ENCODE measurements at regions not wholly inside any gene's neighbourhood (a gene's known extent, or its start where the extent isn't known, plus 50 kb on each side); places are given as distances from the start of the nearest gene placed in this dataset.
"Not testable (repeated sequence)": the region's sequence is repeated elsewhere in the genome, so short reads cannot be mapped to it uniquely, and the experiment has no call there.

DNA sequence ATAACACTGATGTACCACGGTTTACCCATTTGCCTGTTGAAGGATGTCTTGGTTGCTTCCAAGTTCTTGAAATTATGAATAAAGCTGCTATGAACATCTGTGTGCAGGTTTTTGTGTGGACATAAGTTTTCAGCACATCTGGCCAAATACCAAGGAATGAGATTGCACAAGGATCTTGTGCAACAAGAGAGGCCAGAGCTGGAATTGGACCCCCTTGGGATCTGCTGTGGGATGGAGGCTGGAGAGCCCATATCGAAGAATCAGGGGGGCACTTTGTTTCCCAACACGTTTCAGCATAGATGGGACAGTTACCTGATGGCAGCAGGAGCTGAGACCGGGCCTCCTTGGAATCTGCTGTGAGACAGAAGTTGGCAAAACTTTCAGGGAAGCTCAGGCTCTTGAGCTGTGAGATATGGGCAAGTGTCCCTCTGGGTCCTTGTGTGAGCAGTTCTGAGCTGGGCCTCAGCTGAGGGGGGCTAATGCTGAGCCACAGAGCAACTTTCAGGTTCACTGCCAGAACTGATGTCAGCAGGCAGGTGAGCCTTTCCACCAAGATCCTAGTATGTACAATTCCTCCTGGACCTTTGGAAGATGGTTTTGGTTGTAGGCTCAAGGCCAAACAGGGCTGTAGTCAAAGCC, 115.2 kb upstream of the RAB18 start:
- DNase-seq: no peak

DNA sequence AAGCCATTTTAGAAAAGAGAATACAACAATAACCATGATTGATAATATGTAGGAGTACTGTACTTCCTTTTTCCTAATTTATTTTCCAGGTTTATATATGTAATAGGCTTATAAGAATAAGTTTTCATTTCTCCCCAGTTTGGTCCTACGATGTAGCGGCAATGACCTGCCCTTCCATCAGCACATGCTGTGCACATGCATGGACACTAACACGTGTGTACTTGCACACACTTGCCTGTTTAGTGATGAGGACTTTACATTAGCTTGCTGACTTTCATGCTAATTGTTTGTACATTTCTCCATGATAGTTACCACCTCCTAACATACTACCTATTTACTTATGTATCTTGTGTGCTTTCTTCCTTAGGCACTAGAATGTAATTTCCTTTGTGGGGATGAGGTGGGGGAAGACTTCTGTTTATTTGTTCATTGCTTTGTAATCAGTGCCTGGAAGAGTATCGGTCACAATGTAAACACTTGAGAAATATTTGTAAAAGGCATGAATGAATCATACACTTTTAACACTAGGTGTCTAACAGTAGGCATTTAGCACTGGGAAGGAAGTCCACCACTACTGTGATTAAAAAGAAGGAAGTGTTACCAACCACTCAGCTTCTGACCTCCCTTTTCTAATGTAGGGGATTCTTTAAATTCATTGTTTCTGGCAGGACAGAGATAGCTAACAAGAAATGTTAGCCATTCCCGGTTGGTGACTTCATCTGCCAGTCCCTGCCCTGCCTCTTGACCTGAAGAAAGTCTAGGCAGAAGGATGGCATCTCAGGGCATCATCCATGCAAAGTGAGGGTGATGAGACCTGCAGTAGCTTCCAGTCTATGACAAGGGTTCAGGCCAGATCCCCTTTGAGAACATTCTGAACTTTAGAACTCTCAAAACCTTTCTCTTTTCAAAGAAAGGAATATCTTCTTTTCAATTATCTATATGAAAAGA, 120.2 kb upstream of the RAB18 start:
- no peak for DNase-seq

DNA sequence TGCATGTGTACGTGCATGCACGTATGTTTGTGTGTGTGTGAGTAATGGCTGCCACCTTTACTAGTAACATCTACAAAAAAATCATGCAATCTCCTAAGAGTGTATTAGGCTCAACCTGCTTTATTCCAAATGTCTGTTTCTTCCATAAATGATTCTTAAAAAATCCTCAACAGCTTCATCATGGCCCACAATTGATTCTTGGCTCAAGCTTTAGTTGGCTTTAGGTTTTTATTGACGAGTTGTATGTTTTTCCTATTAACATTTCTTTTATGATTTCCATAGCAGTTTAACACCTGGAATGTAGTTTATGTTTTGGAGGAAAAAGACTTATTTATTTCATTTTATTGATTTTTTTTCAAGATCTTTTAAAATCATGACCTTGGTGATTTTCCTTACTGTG, 121.9 kb upstream of the RAB18 start:
- no peak for DNase-seq

DNA sequence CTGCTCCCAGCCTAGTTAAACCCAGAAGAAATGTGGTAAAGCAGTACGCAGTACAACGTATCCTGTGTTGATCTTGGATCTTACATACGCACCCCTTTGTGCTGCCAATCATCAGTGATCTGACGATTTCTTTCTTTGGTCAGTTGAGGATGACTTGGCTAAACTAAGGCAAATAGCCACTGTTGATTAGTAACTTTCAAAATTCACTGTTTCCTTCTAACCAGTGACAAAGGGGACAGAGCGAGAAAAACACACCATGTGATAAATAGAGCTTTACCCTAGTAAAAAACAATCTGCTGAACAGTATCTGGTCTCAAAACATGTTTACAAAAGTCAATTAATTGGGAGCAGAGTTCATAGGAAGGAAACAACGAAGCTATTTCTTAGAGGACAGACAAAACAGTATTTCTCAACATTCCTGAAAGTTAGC, 123.2 kb upstream of the RAB18 start:
- DNase-seq: no peak

DNA sequence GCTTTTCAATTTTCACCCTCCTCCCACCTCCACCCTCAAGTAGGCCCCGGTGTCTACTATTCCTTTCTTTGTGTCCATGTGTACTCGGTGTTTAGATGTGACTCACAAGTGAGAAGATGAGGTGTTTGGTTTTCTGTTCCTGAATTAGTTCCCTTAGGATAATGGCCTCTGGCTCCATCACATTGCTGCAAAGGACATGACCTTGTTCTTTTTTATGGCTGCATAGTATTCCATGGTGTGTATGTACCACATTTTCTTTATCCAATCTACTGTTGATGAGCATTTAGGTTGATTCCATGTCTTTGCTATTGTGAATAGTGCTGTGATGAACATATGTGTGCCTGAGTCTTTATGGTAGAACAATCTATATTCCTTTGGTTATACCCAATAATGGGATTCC, 125.1 kb upstream of the RAB18 start:
- DNase-seq: not testable (repeated sequence)

DNA sequence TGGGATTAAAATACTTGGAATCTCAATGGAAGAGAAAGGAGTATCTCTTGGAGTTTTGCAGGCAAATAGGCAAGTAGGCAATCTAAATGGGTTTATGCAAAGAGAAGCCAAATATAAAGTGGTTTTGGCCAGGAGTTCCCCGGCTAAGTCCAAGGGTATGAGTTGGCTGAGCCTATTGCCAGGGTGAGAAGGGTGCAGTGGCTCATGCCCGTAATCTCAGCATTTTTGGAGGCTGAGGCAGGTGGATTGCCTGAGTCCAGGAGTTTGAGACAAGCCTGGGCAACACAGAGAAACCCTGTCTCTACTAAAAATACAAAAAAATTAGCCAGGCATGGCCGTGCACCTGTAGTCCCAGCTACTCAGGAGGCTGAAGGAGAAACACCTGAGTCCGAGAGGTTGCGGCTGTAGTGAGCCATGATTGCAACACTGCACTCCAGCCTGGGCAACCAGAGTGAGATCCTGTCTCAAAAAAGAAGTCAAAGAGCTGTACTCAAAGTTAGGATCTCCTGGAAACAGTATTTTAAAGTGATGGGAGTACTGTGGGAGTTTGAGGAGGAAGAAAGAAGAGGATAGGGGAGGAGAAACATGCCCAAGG, 130.4 kb upstream of the RAB18 start:
- DNase-seq: no peak

DNA sequence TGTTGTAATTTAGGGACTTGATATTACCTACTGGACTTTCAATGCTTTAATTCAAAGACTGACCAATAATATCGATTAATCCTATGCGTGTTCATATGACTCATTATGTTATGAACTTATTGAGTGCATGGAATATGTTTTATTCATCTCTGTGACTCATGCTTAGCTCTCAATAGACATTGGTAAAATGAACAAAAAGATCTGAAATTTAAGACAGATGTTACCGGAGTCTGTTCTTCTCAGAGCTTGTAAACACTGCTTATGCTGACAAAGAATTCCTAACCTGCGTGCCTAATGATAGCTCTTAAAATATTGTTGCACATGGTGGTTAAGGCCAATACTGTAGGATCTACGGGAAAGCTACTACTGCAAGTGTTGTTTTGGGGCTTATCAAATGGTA, 131.5 kb upstream of the ACBD5 start:
- no peak for DNase-seq

DNA sequence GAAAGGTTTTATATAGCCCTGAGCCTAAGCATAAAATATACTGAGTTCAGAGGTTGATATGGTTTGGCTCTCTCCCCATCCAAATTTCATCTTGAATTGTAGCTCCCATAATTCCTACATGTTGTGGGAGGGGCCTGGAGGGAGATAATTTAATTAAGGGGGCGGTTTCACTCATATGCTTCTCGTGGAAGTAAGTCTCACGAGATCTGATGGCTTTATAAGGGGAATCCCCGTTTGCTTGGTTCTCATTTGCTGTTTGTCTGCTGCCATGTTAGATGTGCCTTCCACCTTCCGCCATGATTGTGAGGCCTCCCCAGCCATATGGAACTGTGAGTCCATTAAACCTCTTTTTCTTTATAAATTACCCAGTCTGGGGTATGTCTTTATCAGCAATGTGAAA, 130.8 kb upstream of the ACBD5 start:
- not testable (repeated sequence) for DNase-seq

DNA sequence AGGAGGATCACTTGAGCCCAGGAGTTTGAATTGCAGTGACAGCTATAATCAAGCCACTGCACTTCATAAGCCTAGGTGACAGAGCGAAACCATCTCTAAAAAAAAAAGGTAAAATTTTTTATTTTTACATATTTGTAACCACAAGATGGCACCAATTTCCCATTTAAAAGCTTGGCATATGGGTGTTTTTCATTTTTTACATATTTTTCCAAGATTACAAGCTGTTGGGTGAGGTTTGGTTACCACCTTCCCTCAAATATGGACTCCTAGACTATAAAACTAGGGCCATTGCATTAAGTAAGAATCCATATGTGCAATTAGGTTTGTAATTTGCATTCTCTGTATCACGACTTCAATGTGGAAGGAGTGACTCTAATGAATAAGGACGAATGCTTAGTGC, 129.3 kb upstream of the ACBD5 start:
- DNase-seq: no peak

DNA sequence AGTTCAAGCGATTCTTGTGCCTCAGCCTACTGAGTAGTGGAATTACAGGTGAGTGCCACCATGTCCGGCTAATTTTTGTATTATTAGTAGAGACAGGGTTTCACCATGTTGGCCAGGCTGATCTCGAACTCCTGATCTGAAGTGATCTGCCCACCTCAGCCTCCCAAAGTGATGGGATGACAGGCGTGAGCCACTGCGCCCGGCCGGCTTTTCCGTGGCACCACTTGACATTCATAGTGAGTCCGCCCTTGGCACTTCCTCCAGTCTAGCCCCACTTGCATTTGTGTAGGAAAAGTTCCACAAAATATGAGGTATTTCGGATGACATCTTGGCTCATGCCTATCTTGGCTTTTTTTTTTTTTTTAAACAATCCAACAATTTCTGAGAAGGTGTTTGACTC, 128.1 kb upstream of the ACBD5 start:
- DNase-seq: no peak

DNA sequence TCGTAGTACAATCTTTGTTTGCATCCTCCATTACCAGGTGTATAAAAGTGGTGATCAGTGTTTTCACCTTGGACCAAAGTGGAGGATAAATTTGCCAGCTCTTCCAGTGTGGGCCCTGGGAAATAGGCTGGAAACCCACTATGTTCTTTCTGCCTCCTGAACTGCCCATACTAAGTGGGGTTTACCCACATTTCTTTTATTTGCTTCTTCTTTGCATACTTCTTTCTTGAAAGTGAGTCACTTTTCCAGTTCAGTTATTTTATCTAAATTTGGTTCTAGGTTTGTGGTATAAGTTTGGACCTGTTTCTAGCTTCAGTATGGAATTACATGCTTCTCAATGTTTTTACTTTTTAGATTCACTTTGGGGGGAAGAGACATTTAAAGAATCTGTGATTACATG, 126.2 kb upstream of the ACBD5 start:
- DNase-seq: no peak

DNA sequence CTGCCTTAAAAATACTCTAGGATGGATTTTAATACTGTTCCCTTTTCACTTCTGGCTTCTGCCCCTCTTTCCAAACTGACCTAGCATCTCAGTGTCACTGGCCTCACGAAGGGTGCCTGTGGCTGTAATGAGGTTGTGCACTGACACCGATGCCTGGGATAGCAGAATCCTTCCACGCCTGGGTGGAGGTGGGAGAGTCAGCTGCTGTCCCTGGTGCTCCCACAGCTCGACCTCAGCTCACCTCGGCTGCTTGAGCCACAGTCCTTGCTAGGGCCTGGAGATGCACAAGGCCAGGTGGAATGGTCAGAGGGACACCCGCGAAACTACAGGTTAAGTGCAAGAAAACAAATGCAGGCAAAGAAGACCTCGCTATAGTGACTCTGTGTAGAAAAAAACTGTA, 123.4 kb upstream of the ACBD5 start:
- DNase-seq: no peak

DNA sequence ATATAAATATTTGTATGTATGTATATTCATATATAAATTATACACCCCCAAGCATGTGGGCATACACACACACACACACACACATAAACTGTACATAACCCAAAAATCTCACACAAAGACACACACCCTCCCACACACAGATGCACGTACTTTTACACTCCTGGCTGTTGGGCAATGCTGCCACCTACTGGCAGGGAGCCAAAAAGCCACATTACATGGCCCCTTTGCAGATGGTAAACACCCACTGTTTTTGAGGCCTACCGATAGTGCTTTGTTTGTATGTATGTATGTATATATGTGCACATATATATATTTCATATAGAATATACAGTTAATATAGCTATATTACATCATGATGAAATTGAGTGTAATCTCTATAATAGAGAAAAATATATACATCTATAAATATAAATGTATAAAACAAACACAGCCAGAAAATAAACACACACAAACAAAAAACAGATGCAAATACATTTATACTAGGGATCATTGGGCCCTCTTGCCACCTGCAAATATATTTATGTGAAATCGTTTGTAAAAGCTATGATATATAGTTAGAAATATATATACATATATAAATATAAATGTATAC, 120.1 kb upstream of the ACBD5 start:
- peak; percentile 51 for DNase-seq

DNA sequence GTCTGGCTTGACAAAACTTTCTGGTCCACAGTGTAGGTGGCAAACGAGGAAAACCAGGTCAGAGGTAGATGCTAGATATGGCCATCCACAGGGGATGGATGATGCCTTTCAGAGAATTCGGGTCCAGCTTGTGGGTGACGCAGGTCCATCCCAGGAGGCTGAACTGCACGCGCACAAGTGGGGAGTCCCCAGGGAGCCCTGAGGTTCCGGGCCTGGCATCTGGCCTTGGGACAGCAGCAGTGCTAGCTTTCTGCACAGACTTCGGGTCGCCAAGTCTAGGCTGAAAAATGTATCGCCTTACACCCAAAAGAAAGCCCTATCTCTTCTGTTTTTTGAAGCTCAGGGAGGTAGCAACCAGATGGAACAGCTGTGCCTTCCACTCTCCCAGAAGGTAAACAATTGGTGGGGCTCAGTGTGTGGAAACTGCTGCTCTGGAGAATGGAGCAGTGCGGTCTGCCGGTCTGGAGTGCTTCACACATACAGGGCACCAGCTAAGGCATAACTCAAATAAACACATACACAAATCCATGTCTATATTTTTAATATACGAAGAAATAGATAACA, 119.3 kb upstream of the ACBD5 start:
- DNase-seq: no peak

DNA sequence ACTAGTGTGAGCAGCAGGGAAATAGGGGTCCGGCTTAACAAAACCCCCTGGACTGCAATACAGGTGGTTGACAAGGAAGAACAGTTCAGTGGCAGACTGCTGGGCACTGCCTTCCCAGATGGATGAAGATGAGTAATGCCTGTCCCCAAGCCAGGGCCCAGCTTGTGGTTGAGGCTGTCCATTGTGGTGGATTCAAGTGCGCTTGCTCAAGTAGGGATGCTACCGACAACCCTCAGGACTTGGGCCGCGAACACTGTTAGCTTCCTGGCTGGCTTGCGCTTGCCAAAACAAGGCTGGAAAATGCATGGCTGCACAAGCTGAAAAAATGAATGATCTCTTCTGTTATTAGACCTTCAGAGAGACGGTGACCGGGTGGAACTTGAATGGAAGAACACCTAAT, 116.1 kb upstream of the ACBD5 start:
- no peak for DNase-seq

DNA sequence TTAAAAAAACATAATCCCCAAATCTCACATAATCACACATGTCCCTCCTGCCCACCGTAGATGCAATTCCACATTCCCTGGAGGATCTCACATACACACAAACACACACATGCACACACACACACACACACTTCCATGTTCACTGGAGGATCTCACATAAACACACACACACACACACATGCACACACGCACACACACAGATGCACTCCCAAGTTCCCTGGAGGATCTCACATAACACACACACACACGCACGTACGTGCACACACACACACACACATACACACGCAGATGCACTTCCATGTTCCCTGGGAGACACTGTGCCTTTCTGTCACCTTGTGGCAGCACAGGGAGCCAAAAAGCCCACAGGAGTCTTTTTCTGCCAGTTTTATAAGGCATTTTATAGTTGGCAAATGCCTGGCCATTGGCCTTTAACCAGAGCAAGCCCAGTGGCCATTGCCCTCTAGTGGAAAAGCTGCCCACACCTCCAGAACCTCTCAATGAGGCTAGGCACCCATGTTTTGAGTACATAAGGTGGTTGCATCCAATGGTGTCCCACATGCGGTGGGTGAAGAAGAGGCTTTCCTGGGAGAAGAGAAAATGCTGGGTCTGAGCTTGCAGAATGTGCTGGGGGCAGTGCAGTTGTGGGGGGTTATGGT, 115.4 kb upstream of the ACBD5 start:
- DNase-seq: no peak

DNA sequence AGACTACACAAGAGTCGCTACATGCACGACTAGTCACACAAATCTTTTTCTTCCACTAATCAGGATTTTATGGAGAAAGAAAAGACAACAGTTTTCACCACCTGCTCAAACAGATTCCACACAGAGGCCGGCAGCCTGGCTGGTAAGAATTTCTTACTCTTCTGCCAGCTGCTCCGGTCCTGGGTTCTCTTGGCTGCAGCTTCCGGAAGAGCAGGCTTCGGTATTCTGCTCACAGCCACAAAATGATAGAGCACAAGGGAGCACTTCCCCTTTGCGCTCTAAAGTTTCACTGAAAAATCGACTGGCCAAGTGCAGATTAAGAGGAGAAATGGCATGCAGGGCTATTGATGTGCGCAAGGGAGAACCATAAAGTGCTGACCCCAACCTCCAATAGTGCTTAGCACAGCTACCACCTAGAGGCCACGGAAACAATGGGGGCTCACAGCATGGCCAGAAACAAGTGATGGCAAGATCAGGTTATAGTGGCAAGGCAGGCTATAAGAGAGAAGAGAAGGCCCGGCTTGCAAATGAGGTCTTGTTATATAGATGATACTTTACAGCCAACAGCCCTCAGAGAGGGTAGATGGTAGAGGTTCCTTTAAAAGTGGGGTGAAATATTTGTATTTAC, 114.2 kb upstream of the ACBD5 start:
- DNase-seq: not testable (repeated sequence)

DNA sequence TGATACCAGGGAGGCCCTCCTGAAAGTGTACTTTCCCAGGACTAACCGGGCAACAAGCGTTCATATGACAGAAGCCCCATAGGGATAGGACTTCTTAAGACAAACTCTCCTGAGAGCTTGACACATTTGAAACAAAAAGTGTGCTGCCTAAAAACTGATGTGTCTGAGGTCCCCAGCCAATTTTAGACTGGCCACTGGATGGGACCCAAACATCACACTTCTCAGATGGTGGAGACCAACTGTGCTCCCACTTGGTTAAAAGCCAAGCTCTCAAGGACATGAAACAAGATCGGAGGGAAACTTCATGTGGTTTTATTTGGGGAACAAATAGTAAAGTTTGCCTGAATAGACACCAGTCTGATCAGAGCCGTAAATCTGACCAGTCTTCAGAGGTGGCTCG, 113.5 kb upstream of the ACBD5 start:
- not testable (repeated sequence) for DNase-seq

DNA sequence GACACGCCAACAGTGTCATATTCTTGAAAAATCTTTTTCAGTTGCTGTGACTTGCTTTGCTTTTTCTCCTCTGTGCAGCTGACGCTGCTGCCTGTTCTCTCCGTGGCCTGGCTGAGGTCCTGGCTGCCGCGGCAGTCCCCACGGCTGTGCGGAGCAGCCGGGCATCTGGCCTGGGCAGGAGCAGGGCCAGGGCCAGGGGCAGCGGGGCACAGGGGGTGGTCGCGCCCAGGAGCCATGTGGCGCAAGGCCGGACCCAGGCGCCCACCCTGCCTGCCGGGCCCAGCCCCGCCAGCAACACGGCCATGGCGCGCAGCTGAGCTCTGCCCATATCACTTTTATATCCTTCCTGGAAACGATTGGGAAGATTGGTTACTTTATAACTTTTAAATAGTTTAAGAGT, 109.4 kb upstream of the ACBD5 start:
- DNase-seq: no peak

DNA sequence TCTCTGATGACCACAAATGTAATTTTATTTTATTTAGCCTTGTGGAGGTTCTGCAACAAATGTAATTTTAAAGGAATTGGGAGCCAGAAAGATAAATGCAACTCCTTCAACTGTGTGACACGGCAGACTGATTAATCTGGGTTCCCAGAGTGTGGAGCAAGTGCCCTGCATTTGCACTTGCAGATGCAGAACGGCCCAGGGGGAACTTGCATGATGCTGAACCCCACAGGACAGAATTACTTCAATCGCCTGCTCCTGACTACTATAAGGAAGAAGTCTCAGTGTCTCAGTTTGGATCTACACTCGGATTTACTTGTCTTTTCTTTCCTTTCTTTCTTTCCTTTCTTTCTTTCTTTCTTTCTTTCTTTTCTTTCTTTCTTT, 107.2 kb upstream of the ACBD5 start:
- not testable (repeated sequence) for DNase-seq

DNA sequence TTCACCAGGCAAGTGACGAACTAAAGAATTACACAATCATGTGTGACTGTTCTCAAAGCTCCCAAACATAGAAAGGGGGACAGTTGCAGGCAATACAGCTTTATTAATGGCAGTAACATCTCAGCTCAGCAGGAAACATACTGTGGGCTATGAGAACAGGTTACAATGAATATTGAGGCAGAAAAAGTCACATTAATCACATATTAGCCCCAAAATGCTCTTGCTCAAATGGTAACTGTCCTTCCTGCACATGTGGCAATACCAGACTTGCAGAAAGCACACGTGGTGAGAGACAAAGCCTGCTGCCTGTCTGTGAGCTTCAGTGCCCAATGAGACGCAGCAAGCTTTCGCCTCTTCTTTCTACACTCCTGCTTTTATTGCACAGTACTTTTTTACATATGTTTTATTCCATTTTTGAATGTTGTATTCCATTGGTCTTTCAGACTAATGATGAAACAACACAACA, 104.9 kb upstream of the ACBD5 start:
- no peak for DNase-seq
